GM23338 (cell line): ENCODE measurements at regions not wholly inside any gene's neighbourhood (a gene's known extent, or its start where the extent isn't known, plus 50 kb on each side); places are given as distances from the start of the nearest gene placed in this dataset.

ENCODE experiments used
- CREB1 ChIP-seq: fragments of 250-450 bp; sonication (Bioruptor Pico); IDR thresholded peaks from 2 replicates; pipeline ENCODE4 v1.5.0; 2020; ENCODE audit warnings: low read depth, mild to moderate bottlenecking, moderate library complexity
- EZH2 ChIP-seq: fragments of 200-600 bp; sonication (generic); IDR thresholded peaks from one replicate; pipeline ENCODE4 v1.8.0; 2017; ENCODE audit warnings: antibody characterized with exemption, mild to moderate bottlenecking, low read depth; ENCODE audit not compliant: unreplicated experiment
- EZH2phosphoT487 ChIP-seq: fragments of 200-600 bp; sonication (generic); IDR thresholded peaks from one replicate; pipeline ENCODE4 v1.8.1; 2018; ENCODE audit warnings: antibody characterized with exemption; ENCODE audit not compliant: unreplicated experiment
- JUNB ChIP-seq: IDR thresholded peaks from one replicate; pipeline ENCODE4 v1.6.1; 2016; ENCODE audit warnings: antibody characterized with exemption; ENCODE audit not compliant: unreplicated experiment
- POLR2AphosphoS5 ChIP-seq: IDR thresholded peaks from 2 replicates; pipeline ENCODE4 v1.6.1; 2016; ENCODE audit warnings: antibody characterized with exemption, low read depth
- ZNF114 ChIP-seq: fragments of 250-450 bp; sonication (Bioruptor Pico); IDR thresholded peaks from 2 replicates; pipeline ENCODE4 v1.5.0; 2020; ENCODE audit warnings: mild to moderate bottlenecking, moderate library complexity
- ZNF331 ChIP-seq: fragments of 250-450 bp; sonication (Bioruptor Pico); IDR thresholded peaks from 2 replicates; pipeline ENCODE4 v1.5.0; 2020; ENCODE audit warnings: low read depth, mild to moderate bottlenecking, moderate library complexity
- TF ChIP-seq, protein P1 (sequence below), 2 experiments: fragments of 200-600 bp in 1 of 2; sonication (generic) in 1 of 2; conservative IDR thresholded peaks; 2 replicates each; pipeline versions ENCODE4 v1.5.1 to v1.6.1; 2016 to 2017; ENCODE audit warnings: antibody characterized with exemption in 2 of 2, low read depth in 2 of 2, mild to moderate bottlenecking in 2 of 2, moderate library complexity in 1 of 2
- TF ChIP-seq, protein P2 (sequence below): IDR thresholded peaks from 2 replicates; pipeline ENCODE4 v1.6.1; 2016; ENCODE audit warnings: antibody characterized with exemption
- TF ChIP-seq, protein P3 (sequence below): fragments of 250-450 bp; sonication (Bioruptor Pico); IDR thresholded peaks from 2 replicates; pipeline ENCODE4 v1.5.0; 2020; ENCODE audit warnings: mild to moderate bottlenecking, moderate library complexity
- TF ChIP-seq, protein P4 (sequence below): IDR thresholded peaks from one replicate; pipeline ENCODE4 v1.6.1; 2018; ENCODE audit warnings: antibody characterized with exemption; ENCODE audit not compliant: unreplicated experiment

DNA sequence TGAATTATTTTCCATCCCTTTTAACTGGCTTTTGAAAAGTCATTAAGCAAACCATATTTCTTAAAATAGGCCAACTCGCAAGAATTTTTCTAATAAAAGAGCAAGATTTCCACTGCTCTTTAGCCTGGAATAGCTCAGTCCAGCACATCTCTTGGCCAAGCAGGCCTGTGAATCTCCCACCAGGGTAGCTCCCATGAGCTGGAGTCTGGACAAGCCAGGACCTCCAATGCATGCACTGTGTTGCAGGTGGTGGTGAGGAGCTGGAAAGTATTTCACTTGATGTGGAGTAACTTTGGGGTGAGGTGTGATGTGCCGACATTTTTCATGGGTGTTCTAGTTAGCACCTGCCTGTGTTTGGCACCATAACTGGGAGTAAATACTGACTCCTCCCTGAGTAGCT is 117.3 kb upstream of the TBX20 start:
- TF ChIP-seq, protein P1, sequence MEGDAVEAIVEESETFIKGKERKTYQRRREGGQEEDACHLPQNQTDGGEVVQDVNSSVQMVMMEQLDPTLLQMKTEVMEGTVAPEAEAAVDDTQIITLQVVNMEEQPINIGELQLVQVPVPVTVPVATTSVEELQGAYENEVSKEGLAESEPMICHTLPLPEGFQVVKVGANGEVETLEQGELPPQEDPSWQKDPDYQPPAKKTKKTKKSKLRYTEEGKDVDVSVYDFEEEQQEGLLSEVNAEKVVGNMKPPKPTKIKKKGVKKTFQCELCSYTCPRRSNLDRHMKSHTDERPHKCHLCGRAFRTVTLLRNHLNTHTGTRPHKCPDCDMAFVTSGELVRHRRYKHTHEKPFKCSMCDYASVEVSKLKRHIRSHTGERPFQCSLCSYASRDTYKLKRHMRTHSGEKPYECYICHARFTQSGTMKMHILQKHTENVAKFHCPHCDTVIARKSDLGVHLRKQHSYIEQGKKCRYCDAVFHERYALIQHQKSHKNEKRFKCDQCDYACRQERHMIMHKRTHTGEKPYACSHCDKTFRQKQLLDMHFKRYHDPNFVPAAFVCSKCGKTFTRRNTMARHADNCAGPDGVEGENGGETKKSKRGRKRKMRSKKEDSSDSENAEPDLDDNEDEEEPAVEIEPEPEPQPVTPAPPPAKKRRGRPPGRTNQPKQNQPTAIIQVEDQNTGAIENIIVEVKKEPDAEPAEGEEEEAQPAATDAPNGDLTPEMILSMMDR (conservative IDR thresholded peaks at IDR 0.05; ENCODE audit: low read depth in 2 of 2): no peak
- TF ChIP-seq CREB1: no peak
- no peak for TF ChIP-seq POLR2AphosphoS5
- TF ChIP-seq EZH2phosphoT487: no peak
- TF ChIP-seq JUNB: no peak
- no peak for TF ChIP-seq ZNF331
- TF ChIP-seq, protein P2, sequence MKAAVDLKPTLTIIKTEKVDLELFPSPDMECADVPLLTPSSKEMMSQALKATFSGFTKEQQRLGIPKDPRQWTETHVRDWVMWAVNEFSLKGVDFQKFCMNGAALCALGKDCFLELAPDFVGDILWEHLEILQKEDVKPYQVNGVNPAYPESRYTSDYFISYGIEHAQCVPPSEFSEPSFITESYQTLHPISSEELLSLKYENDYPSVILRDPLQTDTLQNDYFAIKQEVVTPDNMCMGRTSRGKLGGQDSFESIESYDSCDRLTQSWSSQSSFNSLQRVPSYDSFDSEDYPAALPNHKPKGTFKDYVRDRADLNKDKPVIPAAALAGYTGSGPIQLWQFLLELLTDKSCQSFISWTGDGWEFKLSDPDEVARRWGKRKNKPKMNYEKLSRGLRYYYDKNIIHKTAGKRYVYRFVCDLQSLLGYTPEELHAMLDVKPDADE: no peak
- no peak for TF ChIP-seq EZH2
- TF ChIP-seq, protein P3, sequence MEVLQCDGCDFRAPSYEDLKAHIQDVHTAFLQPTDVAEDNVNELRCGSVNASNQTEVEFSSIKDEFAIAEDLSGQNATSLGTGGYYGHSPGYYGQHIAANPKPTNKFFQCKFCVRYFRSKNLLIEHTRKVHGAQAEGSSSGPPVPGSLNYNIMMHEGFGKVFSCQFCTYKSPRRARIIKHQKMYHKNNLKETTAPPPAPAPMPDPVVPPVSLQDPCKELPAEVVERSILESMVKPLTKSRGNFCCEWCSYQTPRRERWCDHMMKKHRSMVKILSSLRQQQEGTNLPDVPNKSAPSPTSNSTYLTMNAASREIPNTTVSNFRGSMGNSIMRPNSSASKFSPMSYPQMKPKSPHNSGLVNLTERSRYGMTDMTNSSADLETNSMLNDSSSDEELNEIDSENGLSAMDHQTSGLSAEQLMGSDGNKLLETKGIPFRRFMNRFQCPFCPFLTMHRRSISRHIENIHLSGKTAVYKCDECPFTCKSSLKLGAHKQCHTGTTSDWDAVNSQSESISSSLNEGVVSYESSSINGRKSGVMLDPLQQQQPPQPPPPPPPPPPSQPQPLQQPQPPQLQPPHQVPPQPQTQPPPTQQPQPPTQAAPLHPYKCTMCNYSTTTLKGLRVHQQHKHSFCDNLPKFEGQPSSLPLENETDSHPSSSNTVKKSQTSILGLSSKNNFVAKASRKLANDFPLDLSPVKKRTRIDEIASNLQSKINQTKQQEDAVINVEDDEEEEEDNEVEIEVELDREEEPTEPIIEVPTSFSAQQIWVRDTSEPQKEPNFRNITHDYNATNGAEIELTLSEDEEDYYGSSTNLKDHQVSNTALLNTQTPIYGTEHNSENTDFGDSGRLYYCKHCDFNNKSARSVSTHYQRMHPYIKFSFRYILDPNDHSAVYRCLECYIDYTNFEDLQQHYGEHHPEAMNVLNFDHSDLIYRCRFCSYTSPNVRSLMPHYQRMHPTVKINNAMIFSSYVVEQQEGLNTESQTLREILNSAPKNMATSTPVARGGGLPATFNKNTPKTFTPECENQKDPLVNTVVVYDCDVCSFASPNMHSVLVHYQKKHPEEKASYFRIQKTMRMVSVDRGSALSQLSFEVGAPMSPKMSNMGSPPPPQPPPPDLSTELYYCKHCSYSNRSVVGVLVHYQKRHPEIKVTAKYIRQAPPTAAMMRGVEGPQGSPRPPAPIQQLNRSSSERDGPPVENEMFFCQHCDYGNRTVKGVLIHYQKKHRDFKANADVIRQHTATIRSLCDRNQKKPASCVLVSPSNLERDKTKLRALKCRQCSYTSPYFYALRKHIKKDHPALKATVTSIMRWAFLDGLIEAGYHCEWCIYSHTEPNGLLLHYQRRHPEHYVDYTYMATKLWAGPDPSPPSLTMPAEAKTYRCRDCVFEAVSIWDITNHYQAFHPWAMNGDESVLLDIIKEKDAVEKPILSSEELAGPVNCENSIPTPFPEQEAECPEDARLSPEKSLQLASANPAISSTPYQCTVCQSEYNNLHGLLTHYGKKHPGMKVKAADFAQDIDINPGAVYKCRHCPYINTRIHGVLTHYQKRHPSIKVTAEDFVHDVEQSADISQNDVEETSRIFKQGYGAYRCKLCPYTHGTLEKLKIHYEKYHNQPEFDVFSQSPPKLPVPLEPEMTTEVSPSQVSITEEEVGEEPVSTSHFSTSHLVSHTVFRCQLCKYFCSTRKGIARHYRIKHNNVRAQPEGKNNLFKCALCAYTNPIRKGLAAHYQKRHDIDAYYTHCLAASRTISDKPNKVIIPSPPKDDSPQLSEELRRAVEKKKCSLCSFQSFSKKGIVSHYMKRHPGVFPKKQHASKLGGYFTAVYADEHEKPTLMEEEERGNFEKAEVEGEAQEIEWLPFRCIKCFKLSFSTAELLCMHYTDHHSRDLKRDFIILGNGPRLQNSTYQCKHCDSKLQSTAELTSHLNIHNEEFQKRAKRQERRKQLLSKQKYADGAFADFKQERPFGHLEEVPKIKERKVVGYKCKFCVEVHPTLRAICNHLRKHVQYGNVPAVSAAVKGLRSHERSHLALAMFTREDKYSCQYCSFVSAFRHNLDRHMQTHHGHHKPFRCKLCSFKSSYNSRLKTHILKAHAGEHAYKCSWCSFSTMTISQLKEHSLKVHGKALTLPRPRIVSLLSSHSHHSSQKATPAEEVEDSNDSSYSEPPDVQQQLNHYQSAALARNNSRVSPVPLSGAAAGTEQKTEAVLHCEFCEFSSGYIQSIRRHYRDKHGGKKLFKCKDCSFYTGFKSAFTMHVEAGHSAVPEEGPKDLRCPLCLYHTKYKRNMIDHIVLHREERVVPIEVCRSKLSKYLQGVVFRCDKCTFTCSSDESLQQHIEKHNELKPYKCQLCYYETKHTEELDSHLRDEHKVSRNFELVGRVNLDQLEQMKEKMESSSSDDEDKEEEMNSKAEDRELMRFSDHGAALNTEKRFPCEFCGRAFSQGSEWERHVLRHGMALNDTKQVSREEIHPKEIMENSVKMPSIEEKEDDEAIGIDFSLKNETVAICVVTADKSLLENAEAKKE: no peak
- TF ChIP-seq, protein P4, sequence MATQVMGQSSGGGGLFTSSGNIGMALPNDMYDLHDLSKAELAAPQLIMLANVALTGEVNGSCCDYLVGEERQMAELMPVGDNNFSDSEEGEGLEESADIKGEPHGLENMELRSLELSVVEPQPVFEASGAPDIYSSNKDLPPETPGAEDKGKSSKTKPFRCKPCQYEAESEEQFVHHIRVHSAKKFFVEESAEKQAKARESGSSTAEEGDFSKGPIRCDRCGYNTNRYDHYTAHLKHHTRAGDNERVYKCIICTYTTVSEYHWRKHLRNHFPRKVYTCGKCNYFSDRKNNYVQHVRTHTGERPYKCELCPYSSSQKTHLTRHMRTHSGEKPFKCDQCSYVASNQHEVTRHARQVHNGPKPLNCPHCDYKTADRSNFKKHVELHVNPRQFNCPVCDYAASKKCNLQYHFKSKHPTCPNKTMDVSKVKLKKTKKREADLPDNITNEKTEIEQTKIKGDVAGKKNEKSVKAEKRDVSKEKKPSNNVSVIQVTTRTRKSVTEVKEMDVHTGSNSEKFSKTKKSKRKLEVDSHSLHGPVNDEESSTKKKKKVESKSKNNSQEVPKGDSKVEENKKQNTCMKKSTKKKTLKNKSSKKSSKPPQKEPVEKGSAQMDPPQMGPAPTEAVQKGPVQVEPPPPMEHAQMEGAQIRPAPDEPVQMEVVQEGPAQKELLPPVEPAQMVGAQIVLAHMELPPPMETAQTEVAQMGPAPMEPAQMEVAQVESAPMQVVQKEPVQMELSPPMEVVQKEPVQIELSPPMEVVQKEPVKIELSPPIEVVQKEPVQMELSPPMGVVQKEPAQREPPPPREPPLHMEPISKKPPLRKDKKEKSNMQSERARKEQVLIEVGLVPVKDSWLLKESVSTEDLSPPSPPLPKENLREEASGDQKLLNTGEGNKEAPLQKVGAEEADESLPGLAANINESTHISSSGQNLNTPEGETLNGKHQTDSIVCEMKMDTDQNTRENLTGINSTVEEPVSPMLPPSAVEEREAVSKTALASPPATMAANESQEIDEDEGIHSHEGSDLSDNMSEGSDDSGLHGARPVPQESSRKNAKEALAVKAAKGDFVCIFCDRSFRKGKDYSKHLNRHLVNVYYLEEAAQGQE: no peak
- TF ChIP-seq ZNF114: no peak
